ENCODE measurements at regions not wholly inside any gene's neighbourhood (a gene's known extent, or its start where the extent isn't known, plus 50 kb on each side); places are given as distances from the start of the nearest gene placed in this dataset.
"Not testable (repeated sequence)": the region's sequence is repeated elsewhere in the genome, so short reads cannot be mapped to it uniquely, and the experiment has no call there.

DNA sequence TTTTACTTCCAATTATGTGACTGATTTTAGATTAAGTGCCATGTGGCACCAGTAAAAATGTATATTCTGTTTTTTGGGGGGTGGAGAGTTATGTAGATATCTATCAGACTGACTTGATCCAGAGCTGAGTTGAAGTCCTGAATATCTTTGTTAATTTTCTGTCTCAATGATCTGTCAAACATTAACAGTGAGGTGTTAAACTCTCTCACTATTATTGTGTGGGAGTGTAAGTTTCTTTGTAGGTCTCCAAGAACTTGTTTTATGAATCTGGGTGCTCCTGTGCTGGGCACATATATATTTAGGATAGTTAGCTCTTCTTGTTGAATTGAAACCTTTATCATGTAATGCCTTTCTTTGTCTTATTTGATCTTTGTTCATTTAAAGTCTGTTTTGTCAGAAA lies 276.5 kb upstream of the USP25 start:
- Histone ChIP-seq H3K4me3 (no peak overlapping the region), H3K27ac (no peak overlapping the region), H3K4me1 (no peaks in the 10 kb centered on the region), H3K9me3 (no peaks in the 10 kb centered on the region), H3K27me3 (no peaks in the 10 kb centered on the region), H3K36me3 (no peaks in the 10 kb centered on the region)
- no peak for TF ChIP-seq EP300 (IDR thresholded peaks at IDR 0.05)
- no peak for ATAC-seq

DNA sequence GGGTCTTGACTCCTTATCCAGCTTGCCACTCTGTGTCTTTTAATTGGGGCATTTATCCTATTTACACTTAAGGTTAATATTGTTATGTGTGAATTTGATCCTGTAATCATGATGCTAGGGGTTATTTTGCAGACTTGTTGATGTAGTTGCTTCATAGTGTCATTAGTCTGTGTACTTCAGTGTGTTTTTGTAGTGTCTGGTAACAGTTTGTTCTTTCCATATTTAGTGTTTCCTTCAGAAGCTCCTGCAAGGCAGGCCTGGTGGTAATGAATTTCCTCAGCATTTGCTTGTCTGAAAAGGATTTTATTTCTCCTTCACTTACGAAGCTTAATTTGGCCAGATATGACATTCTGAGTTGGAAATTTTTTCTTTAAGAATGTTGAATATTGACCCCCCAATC lies 276.0 kb upstream of the USP25 start:
- H3K27me3 ChIP-seq, H3K4me1 ChIP-seq, ATAC-seq, H3K27ac ChIP-seq, H3K9me3 ChIP-seq, H3K4me3 ChIP-seq, H3K36me3 ChIP-seq: not testable (repeated sequence)
- 78 to 80% methylated on average over 1 of the region's 1 CpG for WGBS, 2 donors (ENCODE audit: low coverage in 1 of 2)

DNA sequence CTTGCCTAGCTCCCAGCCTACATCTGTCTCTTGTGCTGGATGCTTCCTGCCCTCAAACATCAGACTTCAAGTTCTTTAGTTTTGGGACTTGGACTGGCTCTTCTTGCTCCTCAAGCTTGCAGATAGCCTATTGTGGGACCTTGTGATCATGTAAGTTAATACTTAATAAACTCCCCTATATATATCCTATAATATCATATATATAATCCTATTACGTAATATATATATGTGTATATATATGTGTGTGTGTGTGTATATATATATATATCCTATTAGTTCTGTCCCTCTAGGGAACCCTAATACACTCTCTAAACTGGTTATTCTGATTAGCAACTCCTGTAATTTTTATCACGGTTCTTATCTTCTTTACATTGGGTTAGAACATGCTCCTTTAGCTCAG lies 274.9 kb upstream of the USP25 start:
- not testable (repeated sequence) for H3K4me3 ChIP-seq, H3K4me1 ChIP-seq, H3K27me3 ChIP-seq, H3K9me3 ChIP-seq, H3K36me3 ChIP-seq, ATAC-seq, H3K27ac ChIP-seq
- WGBS, 2 donors (ENCODE audit: low coverage in 1 of 2), result 71 to 85% methylated on average over 1 to 2 of the region's 2 CpGs

DNA sequence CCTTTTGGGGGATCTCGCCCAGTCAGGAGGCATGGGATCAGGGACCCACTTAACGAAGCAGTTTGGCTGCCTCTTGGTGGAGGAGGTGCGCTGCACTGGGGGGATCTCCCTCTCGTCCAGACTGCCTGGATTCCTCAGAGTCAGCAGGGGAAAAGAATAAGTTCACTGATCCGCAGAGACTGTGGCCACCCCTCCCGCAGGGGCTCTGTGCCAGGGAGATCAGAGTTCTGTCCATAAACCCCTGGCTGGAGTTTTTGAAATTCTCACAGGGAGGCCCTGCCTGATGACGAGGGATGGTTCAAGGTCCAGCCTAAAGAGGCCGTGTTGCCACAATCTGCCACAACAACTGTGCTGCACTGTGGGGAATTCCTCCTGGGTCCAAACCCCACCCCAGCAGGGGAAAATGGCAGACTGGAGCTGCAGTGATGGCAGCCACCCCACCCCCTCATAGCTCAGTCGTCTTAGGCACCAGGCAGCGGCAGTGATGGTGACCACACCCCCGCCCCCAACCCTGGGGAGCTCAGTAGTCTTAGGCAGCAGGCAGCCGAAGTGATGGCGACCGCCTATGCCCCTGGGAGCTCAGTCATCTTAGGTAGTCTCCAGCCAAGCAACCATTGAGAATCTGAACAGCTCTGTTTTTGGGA lies 273.8 kb upstream of the USP25 start:
- no peak for TF ChIP-seq EP300 (IDR thresholded peaks at IDR 0.05)
- TF ChIP-seq POLR2AphosphoS5 (IDR thresholded peaks at IDR 0.05), result no peak
- TF ChIP-seq POLR2A (IDR thresholded peaks at IDR 0.05), result no peak
- TF ChIP-seq, protein P1, sequence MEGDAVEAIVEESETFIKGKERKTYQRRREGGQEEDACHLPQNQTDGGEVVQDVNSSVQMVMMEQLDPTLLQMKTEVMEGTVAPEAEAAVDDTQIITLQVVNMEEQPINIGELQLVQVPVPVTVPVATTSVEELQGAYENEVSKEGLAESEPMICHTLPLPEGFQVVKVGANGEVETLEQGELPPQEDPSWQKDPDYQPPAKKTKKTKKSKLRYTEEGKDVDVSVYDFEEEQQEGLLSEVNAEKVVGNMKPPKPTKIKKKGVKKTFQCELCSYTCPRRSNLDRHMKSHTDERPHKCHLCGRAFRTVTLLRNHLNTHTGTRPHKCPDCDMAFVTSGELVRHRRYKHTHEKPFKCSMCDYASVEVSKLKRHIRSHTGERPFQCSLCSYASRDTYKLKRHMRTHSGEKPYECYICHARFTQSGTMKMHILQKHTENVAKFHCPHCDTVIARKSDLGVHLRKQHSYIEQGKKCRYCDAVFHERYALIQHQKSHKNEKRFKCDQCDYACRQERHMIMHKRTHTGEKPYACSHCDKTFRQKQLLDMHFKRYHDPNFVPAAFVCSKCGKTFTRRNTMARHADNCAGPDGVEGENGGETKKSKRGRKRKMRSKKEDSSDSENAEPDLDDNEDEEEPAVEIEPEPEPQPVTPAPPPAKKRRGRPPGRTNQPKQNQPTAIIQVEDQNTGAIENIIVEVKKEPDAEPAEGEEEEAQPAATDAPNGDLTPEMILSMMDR (IDR thresholded peaks at IDR 0.05), result no peak
- no peaks in the 10 kb centered on the region for H3K36me3 ChIP-seq
- WGBS, 2 donors (ENCODE audit: low coverage in 1 of 2), result 67% methylated on average over 2 of the region's 14 CpGs; no CpG with 5 or more reads in 1 of the 2 donors

DNA sequence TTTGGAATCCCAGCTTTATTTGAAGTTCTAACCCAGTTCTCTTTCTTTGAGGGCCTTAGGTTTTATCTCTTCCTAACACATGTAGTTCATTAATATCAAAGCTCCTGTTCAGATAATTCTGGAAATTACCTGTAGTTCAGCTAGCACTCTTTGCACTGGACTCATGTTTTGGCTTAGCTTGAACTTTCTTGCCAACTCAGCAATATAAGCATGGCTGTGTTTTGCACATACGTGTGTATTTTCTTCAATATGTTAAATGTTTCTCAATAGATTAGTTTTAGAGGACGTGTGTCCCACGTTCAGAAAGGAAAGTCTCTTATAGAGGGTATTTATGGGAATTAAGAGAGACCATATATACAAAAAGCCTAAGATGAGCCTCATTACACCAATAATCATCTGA lies 271.8 kb upstream of the USP25 start:
- ATAC-seq, result no peak
- Histone ChIP-seq H3K36me3 (no peaks in the 10 kb centered on the region), H3K9me3 (no peaks in the 10 kb centered on the region), H3K4me3 (no peak overlapping the region), H3K27ac (no peak overlapping the region), H3K27me3 (no peaks in the 10 kb centered on the region), H3K4me1 (no peaks in the 10 kb centered on the region)
- 83 to 87% methylated on average over 3 of the region's 3 CpGs for WGBS, 2 donors (ENCODE audit: low coverage in 1 of 2)
- TF ChIP-seq POLR2AphosphoS5 (IDR thresholded peaks at IDR 0.05), result no peak
- TF ChIP-seq EP300 (IDR thresholded peaks at IDR 0.05), result no peak
- TF ChIP-seq, protein P1 (IDR thresholded peaks at IDR 0.05), result no peak
- TF ChIP-seq POLR2A (IDR thresholded peaks at IDR 0.05), result no peak

More for the DNA sequence above, 273.8 kb upstream of the USP25 start:
- Histone ChIP-seq H3K4me3 (no peak overlapping the region), H3K9me3 (no peaks in the 10 kb centered on the region), H3K27ac (no peak overlapping the region), H3K27me3 (no peaks in the 10 kb centered on the region), H3K4me1 (no peaks in the 10 kb centered on the region)
- ATAC-seq, result no peak

DNA sequence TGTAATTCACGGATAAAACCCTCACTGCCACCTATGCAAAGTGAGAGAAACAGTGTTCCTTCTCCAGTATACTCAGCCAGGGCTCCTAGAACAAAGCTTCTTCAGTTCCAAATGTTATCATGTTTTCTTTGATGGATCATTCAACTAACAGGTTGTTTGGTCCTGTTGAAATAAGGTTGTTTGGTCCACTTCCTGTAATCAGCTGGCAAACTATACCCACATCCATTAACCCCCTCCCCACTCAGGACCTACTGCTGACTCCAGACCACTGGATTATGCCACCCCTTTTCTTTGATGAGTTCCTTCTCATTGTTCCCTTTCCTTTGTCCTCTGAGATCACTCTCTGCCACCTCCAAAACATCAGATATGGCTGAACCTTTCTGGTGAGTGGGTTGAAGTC lies 267.7 kb upstream of the USP25 start:
- Histone ChIP-seq H3K4me3 (no peak overlapping the region), H3K27ac (no peak overlapping the region), H3K27me3 (no peaks in the 10 kb centered on the region), H3K36me3 (no peaks in the 10 kb centered on the region), H3K4me1 (no peaks in the 10 kb centered on the region), H3K9me3 (no peaks in the 10 kb centered on the region)
- 70 to 100% methylated on average over 1 of the region's 1 CpG for WGBS, 2 donors (ENCODE audit: low coverage in 1 of 2)
- TF ChIP-seq POLR2AphosphoS5 (IDR thresholded peaks at IDR 0.05), result no peak
- ATAC-seq, result no peak

DNA sequence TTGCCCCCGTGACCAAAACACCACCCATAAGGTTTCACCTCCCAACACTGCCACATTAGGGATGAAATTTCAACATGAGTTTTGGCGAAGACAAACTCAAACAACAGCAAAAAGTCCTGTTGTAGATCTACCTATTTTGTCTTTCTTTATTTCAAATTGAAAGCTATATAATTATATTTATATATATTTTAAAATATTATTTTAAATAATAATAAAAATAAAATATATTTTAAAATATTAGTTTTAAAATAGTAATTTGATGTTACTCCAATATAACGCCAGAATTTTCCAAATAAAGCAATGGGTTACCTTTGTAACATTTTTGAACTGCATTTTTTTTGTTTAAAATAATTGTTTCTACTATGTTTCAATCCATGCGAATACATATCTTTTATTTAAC lies 263.5 kb upstream of the USP25 start:
- H3K4me3 ChIP-seq, result no peak overlapping the region
- no peak for ATAC-seq
- no peaks in the 10 kb centered on the region for H3K36me3 ChIP-seq
- TF ChIP-seq POLR2A (IDR thresholded peaks at IDR 0.05) (no peak), POLR2AphosphoS5 (IDR thresholded peaks at IDR 0.05) (no peak), EP300 (IDR thresholded peaks at IDR 0.05) (no peak)
- no peaks in the 10 kb centered on the region for H3K9me3 ChIP-seq
- no peak overlapping the region for H3K27ac ChIP-seq
- H3K4me1 ChIP-seq, result no peaks in the 10 kb centered on the region
- 94 to 98% methylated on average over 4 of the region's 4 CpGs for WGBS, 2 donors (ENCODE audit: low coverage in 1 of 2)
- no peaks in the 10 kb centered on the region for H3K27me3 ChIP-seq

DNA sequence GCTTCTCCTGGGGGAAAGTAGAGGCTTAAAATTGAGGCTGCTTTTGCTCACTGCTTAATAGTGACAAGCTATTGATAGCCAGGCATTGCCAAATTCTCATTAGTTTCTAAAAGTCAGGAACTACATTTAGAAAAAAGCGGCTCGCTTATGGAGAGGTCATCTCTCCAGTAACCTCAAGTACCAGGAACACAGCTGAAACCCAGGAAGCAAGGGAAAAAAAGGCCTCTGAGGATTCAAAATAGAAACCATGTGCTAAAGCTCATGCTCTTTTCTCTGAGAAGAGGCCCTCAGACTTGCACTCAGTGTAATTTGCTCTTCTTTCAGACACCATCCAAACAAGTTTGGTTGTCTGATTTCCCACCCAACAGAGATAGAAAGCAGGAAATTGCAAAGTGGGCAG lies 261.4 kb upstream of the USP25 start:
- Histone ChIP-seq H3K4me1 (no peaks in the 10 kb centered on the region), H3K4me3 (no peak overlapping the region), H3K36me3 (no peaks in the 10 kb centered on the region), H3K27me3 (no peaks in the 10 kb centered on the region), H3K27ac (no peak overlapping the region), H3K9me3 (no peaks in the 10 kb centered on the region)
- 50 to 80% methylated on average over 1 to 2 of the region's 2 CpGs for WGBS, 2 donors (ENCODE audit: low coverage in 1 of 2)
- TF ChIP-seq, protein P1 (IDR thresholded peaks at IDR 0.05), result no peak
- TF ChIP-seq EP300 (IDR thresholded peaks at IDR 0.05) (no peak), POLR2A (IDR thresholded peaks at IDR 0.05) (no peak), POLR2AphosphoS5 (IDR thresholded peaks at IDR 0.05) (no peak)
- no peak for ATAC-seq
